ENCODE measurements at regions not wholly inside any gene's neighbourhood (a gene's known extent, or its start where the extent isn't known, plus 50 kb on each side); places are given as distances from the start of the nearest gene placed in this dataset.

GRCh38 chr20:55538261-55538908 lies 466.9 kb downstream of the CBLN4 start:
- H3K27me3 ChIP-seq (replicated peaks; ENCODE audit: insufficient read depth), result no peaks in the 10 kb centered on the region
- no peak overlapping the region for H3K4me3 ChIP-seq
- H3K27ac ChIP-seq, result no peak overlapping the region
- H3K36me3 ChIP-seq, result no peaks in the 10 kb centered on the region
- TF ChIP-seq, protein P1, sequence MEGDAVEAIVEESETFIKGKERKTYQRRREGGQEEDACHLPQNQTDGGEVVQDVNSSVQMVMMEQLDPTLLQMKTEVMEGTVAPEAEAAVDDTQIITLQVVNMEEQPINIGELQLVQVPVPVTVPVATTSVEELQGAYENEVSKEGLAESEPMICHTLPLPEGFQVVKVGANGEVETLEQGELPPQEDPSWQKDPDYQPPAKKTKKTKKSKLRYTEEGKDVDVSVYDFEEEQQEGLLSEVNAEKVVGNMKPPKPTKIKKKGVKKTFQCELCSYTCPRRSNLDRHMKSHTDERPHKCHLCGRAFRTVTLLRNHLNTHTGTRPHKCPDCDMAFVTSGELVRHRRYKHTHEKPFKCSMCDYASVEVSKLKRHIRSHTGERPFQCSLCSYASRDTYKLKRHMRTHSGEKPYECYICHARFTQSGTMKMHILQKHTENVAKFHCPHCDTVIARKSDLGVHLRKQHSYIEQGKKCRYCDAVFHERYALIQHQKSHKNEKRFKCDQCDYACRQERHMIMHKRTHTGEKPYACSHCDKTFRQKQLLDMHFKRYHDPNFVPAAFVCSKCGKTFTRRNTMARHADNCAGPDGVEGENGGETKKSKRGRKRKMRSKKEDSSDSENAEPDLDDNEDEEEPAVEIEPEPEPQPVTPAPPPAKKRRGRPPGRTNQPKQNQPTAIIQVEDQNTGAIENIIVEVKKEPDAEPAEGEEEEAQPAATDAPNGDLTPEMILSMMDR (IDR thresholded peaks at IDR 0.05), result no peak
- H3K4me1 ChIP-seq (ENCODE audit: control insufficient read depth in 1 of 2, low read depth in 2 of 2), result no peaks in the 10 kb centered on the region
- DNase-seq (ENCODE audit: low spot score) (no peak), ATAC-seq (ENCODE audit: insufficient number of reproducible peaks, low FRiP score, low read depth) (no peak)
- H3K9me3 ChIP-seq, result no peaks in the 10 kb centered on the region

- no peaks in the 10 kb centered on the region for H3K9me3 ChIP-seq
- no peak overlapping the region for H3K4me3 ChIP-seq
- DNase-seq (ENCODE audit: low spot score), result no peak
- TF ChIP-seq, protein P1 (IDR thresholded peaks at IDR 0.05), result no peak
- ATAC-seq (ENCODE audit: insufficient number of reproducible peaks, low FRiP score, low read depth), result no peak
- no peak overlapping the region for H3K27ac ChIP-seq
- H3K27me3 ChIP-seq (replicated peaks; ENCODE audit: insufficient read depth), result no peaks in the 10 kb centered on the region
- H3K4me1 ChIP-seq (ENCODE audit: control insufficient read depth in 1 of 2, low read depth in 2 of 2), result no peaks in the 10 kb centered on the region
- no peaks in the 10 kb centered on the region for H3K36me3 ChIP-seq
Observed at GRCh38 chr20:55535366-55535765, 470.0 kb downstream of the CBLN4 start.

DNA sequence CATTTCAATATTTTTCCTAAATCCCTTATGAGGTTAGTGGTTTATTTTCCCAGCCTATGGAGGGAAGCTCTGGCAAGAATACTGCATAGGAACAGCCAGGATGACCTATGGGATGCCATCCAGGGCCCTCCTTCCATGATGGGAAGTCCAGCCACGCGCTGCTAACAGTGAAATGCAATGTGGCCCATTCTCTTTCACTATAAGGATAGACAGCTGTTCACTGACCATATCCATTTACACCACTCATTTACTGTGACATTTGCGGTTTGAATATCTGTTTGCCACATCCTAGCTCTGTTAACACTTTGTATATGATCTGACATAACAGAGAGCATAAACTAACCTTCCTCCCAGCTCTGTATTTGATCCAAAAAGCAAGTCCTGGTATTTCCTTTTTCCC lies 471.7 kb downstream of the CBLN4 start:
- no peaks in the 10 kb centered on the region for H3K4me1 ChIP-seq (ENCODE audit: control insufficient read depth in 1 of 2, low read depth in 2 of 2)
- no peak overlapping the region for H3K27ac ChIP-seq
- no peaks in the 10 kb centered on the region for H3K9me3 ChIP-seq
- no peaks in the 10 kb centered on the region for H3K27me3 ChIP-seq (replicated peaks; ENCODE audit: insufficient read depth)
- ATAC-seq (ENCODE audit: insufficient number of reproducible peaks, low FRiP score, low read depth) (no peak), DNase-seq (ENCODE audit: low spot score) (no peak)
- TF ChIP-seq, protein P1 (IDR thresholded peaks at IDR 0.05), result no peak
- H3K36me3 ChIP-seq, result no peaks in the 10 kb centered on the region
- no peak overlapping the region for H3K4me3 ChIP-seq

DNA sequence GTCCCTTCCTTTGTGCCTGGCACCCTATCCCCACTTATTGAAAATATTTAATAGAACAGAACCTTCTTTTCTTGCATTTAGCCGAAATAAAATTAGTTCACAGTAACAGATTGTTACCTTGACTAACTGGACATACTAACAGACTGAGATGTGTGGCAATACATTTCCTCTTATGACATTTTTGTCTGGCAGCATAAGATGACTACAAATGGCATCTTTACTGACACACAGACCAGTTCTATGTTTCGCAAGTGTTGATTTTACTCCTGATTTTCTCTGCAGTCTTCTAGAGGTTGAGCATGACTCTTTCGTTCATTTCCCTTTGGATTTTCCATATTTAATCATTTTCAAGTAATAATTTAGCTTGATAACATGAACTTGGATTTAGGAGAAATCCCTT lies 474.6 kb downstream of the CBLN4 start:
- TF ChIP-seq, protein P1 (IDR thresholded peaks at IDR 0.05), result no peak
- Histone ChIP-seq H3K27ac (no peak overlapping the region), H3K36me3 (no peaks in the 10 kb centered on the region), H3K4me3 (no peak overlapping the region), H3K4me1 (ENCODE audit: control insufficient read depth in 1 of 2, low read depth in 2 of 2) (no peaks in the 10 kb centered on the region), H3K27me3 (replicated peaks; ENCODE audit: insufficient read depth) (no peaks in the 10 kb centered on the region), H3K9me3 (no peaks in the 10 kb centered on the region)
- DNase-seq (ENCODE audit: low spot score) (no peak), ATAC-seq (ENCODE audit: insufficient number of reproducible peaks, low FRiP score, low read depth) (no peak)

GRCh38 chr20:55528482-55528881 lies 476.8 kb downstream of the CBLN4 start:
- no peaks in the 10 kb centered on the region for H3K9me3 ChIP-seq
- TF ChIP-seq, protein P1 (IDR thresholded peaks at IDR 0.05), result no peak
- no peaks in the 10 kb centered on the region for H3K27me3 ChIP-seq (replicated peaks; ENCODE audit: insufficient read depth)
- ATAC-seq (ENCODE audit: insufficient number of reproducible peaks, low FRiP score, low read depth) (no peak), DNase-seq (ENCODE audit: low spot score) (no peak)
- no peaks in the 10 kb centered on the region for H3K36me3 ChIP-seq
- H3K4me3 ChIP-seq, result no peak overlapping the region
- no peaks in the 10 kb centered on the region for H3K4me1 ChIP-seq (ENCODE audit: control insufficient read depth in 1 of 2, low read depth in 2 of 2)
- no peak overlapping the region for H3K27ac ChIP-seq
